ENCODE measurements at regions not wholly inside any gene's neighbourhood (a gene's known extent, or its start where the extent isn't known, plus 50 kb on each side); places are given as distances from the start of the nearest gene placed in this dataset.

DNA sequence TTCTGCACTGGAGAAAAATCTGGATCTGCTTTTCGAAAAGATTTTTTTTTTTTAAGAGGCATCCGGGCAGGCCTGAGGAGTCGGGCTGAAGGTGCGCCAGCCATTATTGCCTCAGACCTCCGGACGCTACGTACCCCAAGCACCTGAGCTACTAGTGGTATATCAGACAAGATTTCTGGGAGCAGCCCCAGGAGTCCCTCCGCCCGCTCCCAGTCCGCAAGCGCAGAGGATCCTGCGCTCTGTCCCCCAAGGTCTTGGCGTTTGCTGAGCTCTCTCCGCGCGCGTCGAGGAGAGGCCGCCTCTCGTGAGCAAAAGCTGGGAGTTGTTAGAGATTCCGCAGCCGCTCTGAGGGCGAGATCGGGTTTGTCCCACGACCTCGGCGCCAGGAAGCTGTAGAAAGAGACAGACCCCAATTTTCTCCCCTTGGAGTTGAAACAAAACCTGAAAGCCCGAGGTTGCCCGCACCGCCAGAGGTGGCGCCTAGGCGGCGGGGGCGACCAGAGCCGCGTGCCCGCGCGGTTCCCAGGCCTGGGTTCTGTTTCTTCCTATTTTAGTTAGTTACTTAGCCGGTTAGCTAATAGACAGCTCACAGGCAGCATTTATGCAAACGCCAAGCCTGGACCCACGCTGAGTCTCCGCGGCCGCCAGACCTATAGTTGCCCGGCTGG, 72.5 kb upstream of the POLG start:
- TF ChIP-seq POLR2AphosphoS5 (IDR thresholded peaks at IDR 0.05; ENCODE audit: low read depth, low read length) (no peak), FOXP2 (optimal IDR thresholded peaks at IDR 0.05; ENCODE audit: borderline replicate concordance, extremely low read depth, extremely low read length, insufficient read depth) (no peak), SIN3A (IDR thresholded peaks at IDR 0.05; ENCODE audit: borderline replicate concordance, insufficient read depth, low read length) (no peak), TAF1 (IDR thresholded peaks at IDR 0.05; ENCODE audit: borderline replicate concordance, insufficient read depth, low read length) (no peak)
- TF ChIP-seq, protein P1, sequence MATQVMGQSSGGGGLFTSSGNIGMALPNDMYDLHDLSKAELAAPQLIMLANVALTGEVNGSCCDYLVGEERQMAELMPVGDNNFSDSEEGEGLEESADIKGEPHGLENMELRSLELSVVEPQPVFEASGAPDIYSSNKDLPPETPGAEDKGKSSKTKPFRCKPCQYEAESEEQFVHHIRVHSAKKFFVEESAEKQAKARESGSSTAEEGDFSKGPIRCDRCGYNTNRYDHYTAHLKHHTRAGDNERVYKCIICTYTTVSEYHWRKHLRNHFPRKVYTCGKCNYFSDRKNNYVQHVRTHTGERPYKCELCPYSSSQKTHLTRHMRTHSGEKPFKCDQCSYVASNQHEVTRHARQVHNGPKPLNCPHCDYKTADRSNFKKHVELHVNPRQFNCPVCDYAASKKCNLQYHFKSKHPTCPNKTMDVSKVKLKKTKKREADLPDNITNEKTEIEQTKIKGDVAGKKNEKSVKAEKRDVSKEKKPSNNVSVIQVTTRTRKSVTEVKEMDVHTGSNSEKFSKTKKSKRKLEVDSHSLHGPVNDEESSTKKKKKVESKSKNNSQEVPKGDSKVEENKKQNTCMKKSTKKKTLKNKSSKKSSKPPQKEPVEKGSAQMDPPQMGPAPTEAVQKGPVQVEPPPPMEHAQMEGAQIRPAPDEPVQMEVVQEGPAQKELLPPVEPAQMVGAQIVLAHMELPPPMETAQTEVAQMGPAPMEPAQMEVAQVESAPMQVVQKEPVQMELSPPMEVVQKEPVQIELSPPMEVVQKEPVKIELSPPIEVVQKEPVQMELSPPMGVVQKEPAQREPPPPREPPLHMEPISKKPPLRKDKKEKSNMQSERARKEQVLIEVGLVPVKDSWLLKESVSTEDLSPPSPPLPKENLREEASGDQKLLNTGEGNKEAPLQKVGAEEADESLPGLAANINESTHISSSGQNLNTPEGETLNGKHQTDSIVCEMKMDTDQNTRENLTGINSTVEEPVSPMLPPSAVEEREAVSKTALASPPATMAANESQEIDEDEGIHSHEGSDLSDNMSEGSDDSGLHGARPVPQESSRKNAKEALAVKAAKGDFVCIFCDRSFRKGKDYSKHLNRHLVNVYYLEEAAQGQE (IDR thresholded peaks at IDR 0.05; ENCODE audit: insufficient read depth in 1 of 2, low read depth in 2 of 2, low read length in 2 of 2): no peak

DNA sequence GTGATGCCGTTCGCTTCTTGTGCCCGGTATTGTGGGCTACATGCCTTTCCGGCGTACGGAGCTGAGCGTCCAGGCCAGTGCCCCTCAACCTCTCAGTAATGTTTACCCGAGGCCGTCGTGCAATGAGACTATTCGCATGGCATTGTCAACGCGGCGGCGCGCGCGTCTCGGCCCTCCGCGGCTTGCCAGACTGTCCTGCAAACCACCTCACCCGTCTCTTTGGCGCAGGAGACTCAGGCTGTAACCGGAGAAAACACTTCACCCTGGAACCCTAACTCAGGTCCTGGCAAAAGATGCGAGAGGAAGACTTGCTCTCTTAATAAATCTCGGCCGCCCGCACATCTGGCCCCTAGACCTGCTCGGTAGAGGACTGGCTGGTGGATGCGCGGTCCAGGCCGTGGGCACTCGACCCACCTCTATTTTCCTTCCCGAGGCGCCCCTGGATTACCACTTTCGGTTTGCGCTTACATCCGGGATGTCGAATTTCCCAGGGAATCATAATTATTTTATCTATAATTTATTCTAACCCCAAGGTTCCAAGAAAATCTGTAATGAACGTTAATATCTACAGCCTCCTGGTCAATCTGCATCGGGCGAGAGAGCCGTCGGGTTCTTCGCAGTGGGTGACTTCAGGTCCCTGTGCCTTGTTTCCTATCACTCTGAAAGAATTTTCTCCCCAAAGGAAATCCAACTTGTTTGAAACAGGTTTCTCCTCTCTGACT, 71.8 kb upstream of the POLG start:
- TF ChIP-seq FOXP2 (optimal IDR thresholded peaks at IDR 0.05; ENCODE audit: borderline replicate concordance, extremely low read depth, extremely low read length, insufficient read depth) (no peak), SIN3A (IDR thresholded peaks at IDR 0.05; ENCODE audit: borderline replicate concordance, insufficient read depth, low read length) (no peak), TAF1 (IDR thresholded peaks at IDR 0.05; ENCODE audit: borderline replicate concordance, insufficient read depth, low read length) (no peak), POLR2AphosphoS5 (IDR thresholded peaks at IDR 0.05; ENCODE audit: low read depth, low read length) (no peak)
- TF ChIP-seq, protein P1 (IDR thresholded peaks at IDR 0.05; ENCODE audit: insufficient read depth in 1 of 2, low read depth in 2 of 2, low read length in 2 of 2): no peak

DNA sequence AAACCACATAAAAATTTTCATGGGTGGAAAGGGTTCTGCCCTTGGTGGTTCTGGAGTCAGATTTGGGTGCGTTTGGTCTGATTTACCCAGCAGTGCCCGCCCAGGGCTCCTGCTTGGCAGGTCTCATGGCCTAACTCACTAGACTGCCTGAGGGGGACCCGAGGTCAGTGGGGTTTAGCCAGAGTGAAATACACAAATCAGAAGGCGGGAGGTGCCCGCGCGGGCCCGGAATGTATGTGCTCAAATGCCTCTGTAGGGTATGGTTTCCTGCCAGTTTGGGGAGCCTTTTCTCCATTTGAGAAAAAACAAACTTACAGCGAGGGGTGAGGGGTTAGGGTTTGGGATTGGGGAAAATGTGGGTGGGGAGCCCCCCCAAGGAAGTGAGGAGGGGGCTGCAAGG, 70.9 kb upstream of the POLG start:
- TF ChIP-seq POLR2AphosphoS5 (IDR thresholded peaks at IDR 0.05; ENCODE audit: low read depth, low read length) (no peak), FOXP2 (optimal IDR thresholded peaks at IDR 0.05; ENCODE audit: borderline replicate concordance, extremely low read depth, extremely low read length, insufficient read depth) (no peak), TAF1 (IDR thresholded peaks at IDR 0.05; ENCODE audit: borderline replicate concordance, insufficient read depth, low read length) (no peak), SIN3A (IDR thresholded peaks at IDR 0.05; ENCODE audit: borderline replicate concordance, insufficient read depth, low read length) (no peak)
- TF ChIP-seq, protein P1 (IDR thresholded peaks at IDR 0.05; ENCODE audit: insufficient read depth in 1 of 2, low read depth in 2 of 2, low read length in 2 of 2): no peak

DNA sequence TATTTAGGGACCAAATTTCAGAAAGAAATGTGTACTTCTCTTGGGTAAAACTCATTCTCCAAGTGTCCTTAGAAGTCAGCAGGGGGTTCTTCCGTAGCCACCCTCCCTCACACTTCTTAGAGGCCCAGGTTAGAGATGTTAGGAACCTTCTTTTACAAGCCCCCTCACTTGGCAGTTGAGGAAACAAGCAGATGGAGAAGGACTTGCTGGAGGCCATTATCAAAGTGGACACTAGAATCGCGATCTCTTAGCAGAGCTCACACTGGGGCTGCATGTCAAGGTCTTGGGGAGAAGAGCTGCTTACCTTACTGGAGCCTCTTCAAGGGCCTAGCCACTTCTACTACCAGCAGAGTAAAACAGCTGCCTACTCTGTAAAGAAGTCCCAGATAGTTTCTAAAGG, 69.4 kb upstream of the POLG start:
- TF ChIP-seq TAF1 (IDR thresholded peaks at IDR 0.05; ENCODE audit: borderline replicate concordance, insufficient read depth, low read length) (no peak), POLR2AphosphoS5 (IDR thresholded peaks at IDR 0.05; ENCODE audit: low read depth, low read length) (no peak), SIN3A (IDR thresholded peaks at IDR 0.05; ENCODE audit: borderline replicate concordance, insufficient read depth, low read length) (no peak), FOXP2 (optimal IDR thresholded peaks at IDR 0.05; ENCODE audit: borderline replicate concordance, extremely low read depth, extremely low read length, insufficient read depth) (no peak)
- TF ChIP-seq, protein P1 (IDR thresholded peaks at IDR 0.05; ENCODE audit: insufficient read depth in 1 of 2, low read depth in 2 of 2, low read length in 2 of 2): no peak

Data from PFSK-1 (cell line).